ENCODE measurements at regions not wholly inside any gene's neighbourhood (a gene's known extent, or its start where the extent isn't known, plus 50 kb on each side); places are given as distances from the start of the nearest gene placed in this dataset.
A peak's percentile ranks its signal among the peaks of the same experiment; 100 is the strongest.

DNA sequence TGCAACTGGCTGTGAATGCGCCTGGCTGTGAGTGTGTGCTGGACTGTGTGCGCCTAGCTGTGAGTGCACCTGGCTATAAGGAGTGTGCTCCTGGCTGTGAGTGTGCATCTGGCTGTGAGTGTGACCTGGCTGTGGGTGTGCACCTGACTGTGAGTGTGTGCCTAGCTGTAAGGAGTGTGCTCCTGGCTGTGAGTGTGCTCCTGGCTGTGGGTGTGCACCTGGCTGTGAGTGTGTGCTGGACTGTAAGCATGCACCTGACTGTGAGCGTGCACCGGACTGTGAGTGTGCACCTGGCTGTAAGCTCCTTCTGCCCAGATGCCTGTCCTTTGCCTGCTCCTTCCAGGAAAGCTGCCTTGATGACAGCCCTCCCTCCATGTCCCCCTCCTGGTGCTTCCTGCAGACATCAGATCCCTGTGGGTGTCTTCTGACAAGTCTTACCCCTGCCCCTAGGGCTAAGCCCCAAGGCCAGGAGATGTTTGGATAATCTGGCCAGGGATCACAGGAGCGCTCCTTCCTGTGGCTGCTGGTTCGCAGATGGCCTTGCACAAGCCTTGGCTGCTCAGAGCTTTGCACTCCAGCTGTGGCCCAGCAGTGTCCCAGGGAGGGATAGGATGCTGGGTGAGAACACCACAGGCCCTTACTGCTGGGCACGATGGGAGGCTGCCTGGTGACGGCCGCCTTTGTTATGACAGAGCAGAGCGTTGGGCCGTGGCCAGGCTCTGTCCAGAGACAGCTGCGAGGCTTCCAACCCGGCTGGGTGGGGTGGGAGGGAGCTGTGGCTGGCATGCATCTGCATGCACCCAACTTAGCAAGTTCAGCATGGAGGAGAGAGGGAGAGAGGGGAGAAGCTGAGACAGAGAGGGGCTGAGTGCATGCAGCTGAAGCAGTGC is 89.9 kb downstream of the GLI2 start:
- no TSS peak for BruUV-seq (replicated peaks)
- H3K27me3 ChIP-seq (ENCODE audit: control insufficient read depth in 1 of 2, insufficient read depth in 2 of 2, low read length in 2 of 2): peaks cover 3 to 97% of the 10 kb centered on the region in 2 experiments; a peak in 4 of 5 replicates
- H3K79me2 ChIP-seq (ENCODE audit: insufficient read depth, low read length): no peaks in the 10 kb centered on the region
- no peak overlapping the region for H3K9ac ChIP-seq (ENCODE audit: insufficient read depth, low read depth, low read length)
- H3K9me3 ChIP-seq (ENCODE audit: low read length): no peaks in the 10 kb centered on the region
- WGBS (ENCODE audit: low lambda C conversion rate): 39% methylated on average over 6 of the region's 13 CpGs
- peak; percentile 19; the same call in 2 of the 3 replicates for ATAC-seq
- ChIA-PET POLR2A (no interaction called here), CTCF (ENCODE audit: low intra/inter-chr PET ratio, low total read pairs) (no interaction called here)
- H3K4me1 ChIP-seq (ENCODE audit: insufficient read depth, low read length): no peaks in the 10 kb centered on the region
- TF ChIP-seq IRF2 (CRISPR knock-in tag; IDR thresholded peaks at IDR 0.05) (no peak), BORCS8-MEF2B (CRISPR knock-in tag; IDR thresholded peaks at IDR 0.05) (no peak), MEF2D (CRISPR knock-in tag; IDR thresholded peaks at IDR 0.05) (no peak), IKZF5 (CRISPR knock-in tag; IDR thresholded peaks at IDR 0.05) (no peak)
- no peak overlapping the region for H3K4me2 ChIP-seq (ENCODE audit: low read depth, low read length)
- no peaks in the 10 kb centered on the region for H3K36me3 ChIP-seq (replicated peaks in 1 of 2; ENCODE audit: control insufficient read depth in 1 of 2, insufficient read depth in 2 of 2, low read length in 2 of 2)
- no peaks in the 10 kb centered on the region; the same call in 1 of the 2 replicates for H4K20me1 ChIP-seq (ENCODE audit: insufficient read depth, low read length)
- no peak overlapping the region for H2AFZ ChIP-seq (ENCODE audit: low read length)
- in situ Hi-C loops (cut with HindIII; ENCODE audit: extremely low pct_ligation_motif_present, low pct_unique_long_range_greater_than_20kb): no loop called here
- H3K4me3 ChIP-seq (replicated peaks in 1 of 3; ENCODE audit: insufficient read depth in 1 of 3, low read depth in 2 of 3, low read length in 3 of 3): no peak overlapping the region
- no peak for FAIRE-seq
- intact Hi-C loops (cut with micrococcal nuclease; ENCODE audit: unreplicated experiment): no loop called here
- DNase-seq (ENCODE audit: low spot score): no peak
- H3K27ac ChIP-seq (ENCODE audit: extremely low read length, insufficient read depth, low read length): no peak overlapping the region

DNA sequence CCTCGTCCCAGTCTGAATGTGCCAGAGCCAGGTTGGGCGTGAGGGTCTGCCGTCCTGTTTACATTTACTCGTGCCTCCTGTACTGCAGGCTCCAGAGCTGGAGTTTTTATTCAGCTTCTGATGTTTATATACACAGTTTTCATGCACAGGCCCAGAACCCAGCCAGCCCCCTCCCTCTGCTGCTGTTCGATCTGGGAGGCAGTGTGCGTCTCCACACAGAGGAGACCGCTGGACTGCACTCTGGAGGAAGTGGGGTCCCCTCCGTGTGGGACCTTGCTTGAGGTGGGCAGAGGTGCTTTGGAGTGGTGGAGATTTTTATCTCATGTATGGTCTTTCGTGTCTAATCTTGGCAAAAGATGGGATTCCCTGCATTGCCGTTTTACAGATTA is 90.6 kb downstream of the GLI2 start:
- no peaks in the 10 kb centered on the region; the same call in 1 of the 2 replicates for H4K20me1 ChIP-seq (ENCODE audit: insufficient read depth, low read length)
- in situ Hi-C loops (cut with HindIII; ENCODE audit: extremely low pct_ligation_motif_present, low pct_unique_long_range_greater_than_20kb) (no loop called here), intact Hi-C loops (cut with micrococcal nuclease; ENCODE audit: unreplicated experiment) (no loop called here)
- no peaks in the 10 kb centered on the region for H3K4me1 ChIP-seq (ENCODE audit: insufficient read depth, low read length)
- ATAC-seq (no peak), DNase-seq (ENCODE audit: low spot score) (no peak), FAIRE-seq (no peak)
- no peak overlapping the region for H2AFZ ChIP-seq (ENCODE audit: low read length)
- no peak overlapping the region for H3K27ac ChIP-seq (ENCODE audit: extremely low read length, insufficient read depth, low read length)
- no peak overlapping the region for H3K4me3 ChIP-seq (replicated peaks in 1 of 3; ENCODE audit: insufficient read depth in 1 of 3, low read depth in 2 of 3, low read length in 3 of 3)
- H3K79me2 ChIP-seq (ENCODE audit: insufficient read depth, low read length): no peaks in the 10 kb centered on the region
- no peaks in the 10 kb centered on the region for H3K36me3 ChIP-seq (replicated peaks in 1 of 2; ENCODE audit: control insufficient read depth in 1 of 2, insufficient read depth in 2 of 2, low read length in 2 of 2)
- H3K4me2 ChIP-seq (ENCODE audit: low read depth, low read length): no peak overlapping the region
- BruUV-seq (replicated peaks): no TSS peak
- 20% methylated on average over 9 of the region's 10 CpGs for WGBS (ENCODE audit: low lambda C conversion rate)
- H3K9me3 ChIP-seq (ENCODE audit: low read length): no peaks in the 10 kb centered on the region
- peaks cover 3 to 97% of the 10 kb centered on the region in 2 experiments; a peak in 4 of 5 replicates for H3K27me3 ChIP-seq (ENCODE audit: control insufficient read depth in 1 of 2, insufficient read depth in 2 of 2, low read length in 2 of 2)
- CTCF ChIA-PET (ENCODE audit: low intra/inter-chr PET ratio, low total read pairs): no interaction called here
- no peak overlapping the region for H3K9ac ChIP-seq (ENCODE audit: insufficient read depth, low read depth, low read length)
- POLR2A ChIA-PET: no interaction called here
- TF ChIP-seq, protein P1, sequence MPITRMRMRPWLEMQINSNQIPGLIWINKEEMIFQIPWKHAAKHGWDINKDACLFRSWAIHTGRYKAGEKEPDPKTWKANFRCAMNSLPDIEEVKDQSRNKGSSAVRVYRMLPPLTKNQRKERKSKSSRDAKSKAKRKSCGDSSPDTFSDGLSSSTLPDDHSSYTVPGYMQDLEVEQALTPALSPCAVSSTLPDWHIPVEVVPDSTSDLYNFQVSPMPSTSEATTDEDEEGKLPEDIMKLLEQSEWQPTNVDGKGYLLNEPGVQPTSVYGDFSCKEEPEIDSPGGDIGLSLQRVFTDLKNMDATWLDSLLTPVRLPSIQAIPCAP (CRISPR knock-in tag; IDR thresholded peaks at IDR 0.05; ENCODE audit: low read depth): no peak
- TF ChIP-seq, protein P2, sequence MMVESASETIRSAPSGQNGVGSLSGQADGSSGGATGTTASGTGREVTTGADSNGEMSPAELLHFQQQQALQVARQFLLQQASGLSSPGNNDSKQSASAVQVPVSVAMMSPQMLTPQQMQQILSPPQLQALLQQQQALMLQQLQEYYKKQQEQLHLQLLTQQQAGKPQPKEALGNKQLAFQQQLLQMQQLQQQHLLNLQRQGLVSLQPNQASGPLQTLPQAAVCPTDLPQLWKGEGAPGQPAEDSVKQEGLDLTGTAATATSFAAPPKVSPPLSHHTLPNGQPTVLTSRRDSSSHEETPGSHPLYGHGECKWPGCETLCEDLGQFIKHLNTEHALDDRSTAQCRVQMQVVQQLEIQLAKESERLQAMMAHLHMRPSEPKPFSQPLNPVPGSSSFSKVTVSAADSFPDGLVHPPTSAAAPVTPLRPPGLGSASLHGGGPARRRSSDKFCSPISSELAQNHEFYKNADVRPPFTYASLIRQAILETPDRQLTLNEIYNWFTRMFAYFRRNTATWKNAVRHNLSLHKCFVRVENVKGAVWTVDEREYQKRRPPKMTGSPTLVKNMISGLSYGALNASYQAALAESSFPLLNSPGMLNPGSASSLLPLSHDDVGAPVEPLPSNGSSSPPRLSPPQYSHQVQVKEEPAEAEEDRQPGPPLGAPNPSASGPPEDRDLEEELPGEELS (CRISPR knock-in tag; IDR thresholded peaks at IDR 0.05): no peak
- TF ChIP-seq MTA1 (CRISPR knock-in tag; IDR thresholded peaks at IDR 0.05; ENCODE audit: borderline replicate concordance) (no peak), ZNF678 (CRISPR knock-in tag; IDR thresholded peaks at IDR 0.05) (no peak), WIZ (CRISPR knock-in tag; IDR thresholded peaks at IDR 0.05) (no peak), TBP (CRISPR knock-in tag; IDR thresholded peaks at IDR 0.05) (no peak), ZNF644 (CRISPR knock-in tag; IDR thresholded peaks at IDR 0.05; ENCODE audit: low read depth) (no peak), GABPB1 (CRISPR knock-in tag; IDR thresholded peaks at IDR 0.05) (no peak), DBP (CRISPR knock-in tag; IDR thresholded peaks at IDR 0.05; ENCODE audit: not compliant biosample characterization) (no peak), ZNF205 (CRISPR knock-in tag; IDR thresholded peaks at IDR 0.05) (no peak)

Measured in HepG2 (cell line).